GM21737 (cell line): ENCODE measurements at regions not wholly inside any gene's neighbourhood (a gene's known extent, or its start where the extent isn't known, plus 50 kb on each side); places are given as distances from the start of the nearest gene placed in this dataset.

Source experiments
- ATAC-seq: cut with Tn5 transposase; IDR thresholded peaks from one replicate; pipeline ENCODE4 v1.9.1; 2021; ENCODE audit warnings: mild to moderate bottlenecking, moderate library complexity; ENCODE audit not compliant: unreplicated experiment

DNA sequence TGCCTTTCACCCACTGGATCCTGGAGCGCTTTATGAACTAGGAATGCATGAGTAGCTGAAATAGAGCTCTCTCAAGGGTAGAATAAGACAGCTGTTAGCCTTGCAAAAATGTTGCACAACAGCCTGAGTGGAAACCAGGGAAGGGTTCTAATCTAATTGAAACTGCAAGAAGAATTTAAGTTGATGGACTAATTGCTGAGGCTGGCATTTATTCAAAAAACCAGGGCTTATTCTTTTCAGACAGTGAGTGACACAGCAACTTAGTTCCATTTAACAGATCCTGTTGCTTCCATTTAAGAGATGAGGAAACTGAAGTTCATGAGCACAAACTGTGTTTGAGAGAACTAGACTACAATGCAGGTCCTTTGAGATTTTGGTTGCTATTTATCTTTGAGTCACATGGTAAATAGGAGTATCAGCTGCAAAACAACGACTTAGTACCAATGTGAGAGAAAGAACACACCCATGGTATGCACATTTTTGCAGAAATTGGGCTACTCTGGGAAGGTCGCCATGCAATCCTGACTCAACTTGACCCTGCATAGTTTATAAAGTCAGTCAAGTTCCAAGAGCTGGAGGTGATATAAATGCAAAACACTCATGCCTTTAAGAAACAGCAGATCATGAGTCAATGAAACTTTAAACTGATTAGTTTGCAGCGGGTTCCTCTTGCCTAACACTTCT lies 76.4 kb upstream of the PARD3B start:
- no peak for ATAC-seq

DNA sequence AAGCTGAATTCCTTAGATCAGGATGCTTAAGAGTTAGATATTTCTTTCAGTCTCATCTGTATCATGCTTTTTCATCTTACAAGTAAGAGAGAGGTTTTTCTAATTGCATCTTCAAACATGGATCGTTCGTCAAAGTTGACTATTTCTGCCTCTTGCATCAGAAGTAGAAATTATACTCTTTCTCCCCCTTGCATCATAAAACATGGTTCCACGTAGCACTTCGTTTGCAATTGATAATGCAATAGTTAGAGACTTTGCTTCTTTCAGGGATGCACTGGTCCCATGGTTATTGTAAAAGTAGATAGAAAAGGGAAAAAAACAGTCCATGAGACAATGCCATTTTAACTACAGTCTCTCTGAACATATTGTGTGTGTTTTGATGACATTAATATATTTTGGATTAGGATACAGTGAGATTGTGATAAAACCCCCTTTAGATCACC lies 75.1 kb upstream of the PARD3B start:
- no peak for ATAC-seq

DNA sequence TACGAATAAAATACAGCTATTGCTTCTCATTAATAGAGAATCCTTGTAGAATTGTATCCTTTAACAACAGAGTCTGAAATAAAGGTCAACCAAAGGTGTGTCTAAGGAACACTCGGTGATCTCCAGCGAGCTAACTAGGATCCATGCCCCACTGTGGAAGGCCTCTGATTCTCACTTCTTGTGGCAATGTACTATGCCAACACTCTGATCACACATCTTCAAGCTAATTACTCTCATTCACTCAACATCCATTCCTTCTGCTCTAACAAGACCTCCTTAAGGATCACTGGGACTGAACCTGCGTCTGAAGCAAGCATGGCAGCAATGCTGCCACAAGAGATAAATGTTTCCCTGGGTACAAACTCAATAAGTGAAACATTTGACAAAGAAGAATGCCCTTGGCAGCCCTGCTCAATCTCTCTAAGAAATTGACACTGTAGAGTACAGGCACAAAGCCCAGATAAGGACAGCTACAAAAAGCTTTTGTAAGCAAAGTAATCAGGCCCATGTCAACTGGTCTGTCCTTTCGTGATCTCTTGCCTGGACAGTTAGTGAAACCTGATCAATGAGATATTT lies 74.6 kb upstream of the PARD3B start:
- ATAC-seq: no peak

DNA sequence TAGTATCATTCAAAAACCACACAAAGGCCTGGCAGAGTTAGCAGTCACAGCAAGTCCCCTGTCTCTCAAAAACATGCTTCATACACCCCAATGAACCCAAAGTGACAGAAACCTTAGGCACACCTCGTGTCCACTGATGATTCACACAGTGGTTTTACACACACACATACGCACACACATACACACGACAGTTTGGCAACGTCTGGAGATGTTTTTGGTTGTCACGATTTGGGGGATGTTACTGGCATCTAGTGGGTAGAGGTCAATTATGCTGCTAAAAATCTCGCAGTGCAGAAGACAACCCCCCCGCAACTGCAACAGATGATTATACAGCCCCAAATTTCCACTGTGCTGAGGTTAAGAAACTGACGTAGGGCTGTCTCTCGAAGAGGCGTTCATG lies 72.9 kb upstream of the PARD3B start:
- no peak for ATAC-seq

DNA sequence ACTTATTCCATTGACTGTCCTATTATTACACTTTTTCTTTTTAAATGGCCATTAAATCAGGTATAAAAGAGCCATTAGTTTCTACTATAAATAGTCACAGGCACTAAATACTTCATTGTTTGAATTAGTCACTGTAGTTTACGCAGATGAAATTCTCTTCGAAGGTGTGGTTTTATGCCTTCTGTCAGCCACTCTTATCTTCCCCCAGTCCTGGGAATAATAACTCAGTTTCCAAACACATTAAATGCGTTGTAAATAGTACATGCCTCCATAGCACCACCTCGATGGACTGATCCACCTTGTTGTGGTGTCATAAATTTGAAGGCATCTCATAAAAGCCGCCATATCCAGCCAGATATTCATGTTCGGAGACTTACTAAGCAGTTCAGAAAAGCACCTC lies 72.1 kb upstream of the PARD3B start:
- ATAC-seq: no peak

DNA sequence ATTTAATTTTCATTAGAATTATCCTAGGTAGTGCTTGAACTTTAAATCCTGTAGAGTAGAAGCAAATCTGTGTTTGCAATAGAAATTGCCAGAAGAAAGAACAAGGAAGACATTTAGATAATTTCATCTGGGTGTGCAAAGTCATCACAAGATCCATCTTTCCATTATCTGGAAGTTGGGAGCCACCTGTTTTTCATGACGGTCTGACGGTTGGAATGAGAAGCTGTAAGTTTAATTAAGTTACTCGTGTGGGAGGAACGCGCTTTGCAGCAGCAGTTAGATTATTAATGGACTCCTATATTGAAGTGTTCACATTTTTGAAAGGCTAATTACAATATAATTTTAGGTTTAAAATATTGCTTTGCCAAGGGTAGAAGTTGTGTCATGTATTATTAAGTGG lies 69.9 kb upstream of the PARD3B start:
- no peak for ATAC-seq

DNA sequence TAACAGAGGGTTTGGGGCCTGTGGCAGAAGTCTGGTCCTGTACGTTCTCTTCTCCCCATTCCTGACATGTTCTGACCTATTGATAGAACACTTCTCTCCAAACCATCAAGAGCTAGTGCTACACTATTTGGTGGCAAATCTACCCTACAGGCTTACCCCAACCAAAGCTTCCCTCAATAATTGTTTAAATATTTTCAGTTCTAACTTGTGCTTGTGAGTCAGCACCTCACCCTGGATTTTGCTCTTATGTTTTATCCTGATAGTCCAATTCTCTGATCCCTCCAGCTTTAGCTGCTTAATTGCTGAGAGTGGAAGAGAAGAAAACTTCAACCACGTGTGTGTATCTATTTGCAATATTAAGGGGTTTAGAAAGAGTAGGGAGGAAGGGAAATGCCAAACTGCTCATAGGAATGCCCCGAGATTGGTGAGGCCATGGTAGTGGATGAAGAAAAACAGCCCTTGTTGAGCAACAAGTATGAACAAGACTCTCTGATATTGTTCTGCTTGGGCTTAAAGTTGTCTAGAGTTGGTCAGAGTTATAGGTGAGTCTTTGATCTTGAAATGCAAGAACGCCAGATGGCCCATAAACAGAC lies 67.8 kb upstream of the PARD3B start:
- no peak for ATAC-seq

DNA sequence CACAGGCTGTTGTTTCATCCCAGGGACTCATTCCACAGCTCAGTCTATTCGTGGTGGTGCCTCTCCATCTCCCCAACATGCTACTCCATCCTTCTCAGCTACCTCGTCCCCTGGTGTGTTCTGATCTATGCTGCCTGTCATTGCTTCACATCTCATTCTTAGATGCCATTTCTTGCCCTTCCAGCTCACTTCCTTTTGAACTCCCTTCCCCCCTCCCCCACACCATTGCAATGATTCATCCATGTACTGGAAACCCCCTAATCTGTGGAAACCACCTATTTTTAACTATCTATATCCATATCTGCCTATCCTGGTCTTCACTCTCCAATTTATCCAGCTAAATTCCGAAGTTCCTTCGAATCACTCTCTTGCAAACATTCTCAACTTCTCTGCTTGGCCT lies 65.7 kb upstream of the PARD3B start:
- ATAC-seq: no peak

DNA sequence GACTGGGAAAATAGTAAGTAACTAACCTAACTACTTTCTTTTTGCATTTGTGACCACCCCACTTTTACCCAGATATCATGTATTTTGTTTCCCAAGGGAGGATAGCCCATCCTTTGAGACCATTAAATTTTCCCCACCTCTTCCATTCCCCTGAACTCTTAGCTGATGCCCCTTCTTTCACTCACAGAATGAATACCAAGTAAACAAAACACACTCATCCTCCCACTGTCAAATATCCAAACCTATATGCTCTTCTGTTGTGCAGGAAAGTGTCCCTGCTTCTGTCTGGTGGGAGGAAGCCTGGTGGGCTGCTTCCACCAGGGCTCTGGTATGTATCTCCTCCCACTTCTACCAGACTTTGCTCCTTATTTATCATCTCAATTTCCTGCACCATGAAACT lies 64.6 kb upstream of the PARD3B start:
- no peak for ATAC-seq

DNA sequence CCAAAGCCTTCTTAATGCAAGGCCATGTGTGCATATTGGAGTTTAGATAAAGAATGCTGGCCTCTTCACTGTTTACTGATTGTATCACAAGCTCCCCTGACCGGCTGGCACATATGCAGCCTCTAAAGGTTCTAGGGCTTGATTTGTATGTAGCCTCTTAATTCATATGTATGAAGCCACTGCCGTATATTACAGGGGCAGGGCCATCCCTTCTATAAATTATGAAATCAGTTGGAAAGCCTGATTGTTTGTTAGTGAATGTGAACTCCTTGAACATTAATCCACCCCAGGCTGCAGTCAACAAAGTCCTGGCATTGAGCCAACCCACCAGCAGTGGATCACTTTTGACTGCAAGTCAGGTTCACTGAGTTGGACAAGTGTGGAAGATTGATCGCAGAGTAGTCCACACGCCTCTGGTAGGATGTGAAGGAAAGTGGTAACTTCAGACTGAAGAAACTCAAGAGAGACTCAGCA lies 61.6 kb upstream of the PARD3B start:
- no peak for ATAC-seq

DNA sequence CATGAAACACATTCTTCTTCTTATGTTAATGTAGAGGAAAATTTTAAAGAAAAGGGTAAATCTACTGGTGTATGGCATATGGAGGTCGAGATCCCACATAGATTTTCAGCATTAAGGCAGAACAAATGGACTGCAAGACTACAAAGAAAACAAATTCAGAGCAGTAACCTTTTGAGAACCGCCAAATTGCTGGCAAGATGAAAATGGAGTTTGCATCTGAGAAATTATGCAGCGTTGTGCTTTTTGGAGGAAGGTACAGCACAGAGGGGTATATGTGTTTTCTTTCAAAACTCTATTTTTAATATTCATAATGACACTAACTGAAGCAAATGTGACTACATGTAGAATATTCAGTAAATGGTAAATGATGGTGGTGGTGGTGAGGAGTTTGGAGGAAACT lies 59.0 kb upstream of the PARD3B start:
- ATAC-seq: no peak

DNA sequence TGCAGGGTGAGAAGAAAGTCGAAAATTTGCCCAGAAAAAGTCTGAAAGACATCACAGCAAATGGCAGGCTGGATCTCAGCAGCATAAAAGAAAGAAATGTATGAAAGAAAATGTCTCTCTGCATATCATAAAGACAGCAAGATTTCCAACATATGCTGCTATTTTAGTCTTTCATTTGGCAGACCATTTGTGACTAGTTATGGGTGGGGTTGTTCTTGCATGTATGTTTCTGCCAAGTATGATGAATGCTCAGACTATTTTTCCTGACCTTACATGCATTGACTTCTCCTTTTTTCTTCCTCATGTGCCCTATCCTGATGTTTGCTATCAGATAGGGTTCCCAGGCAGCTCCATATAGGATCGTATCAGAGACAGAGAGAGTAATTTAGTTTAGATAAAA lies 58.5 kb upstream of the PARD3B start:
- ATAC-seq: no peak

DNA sequence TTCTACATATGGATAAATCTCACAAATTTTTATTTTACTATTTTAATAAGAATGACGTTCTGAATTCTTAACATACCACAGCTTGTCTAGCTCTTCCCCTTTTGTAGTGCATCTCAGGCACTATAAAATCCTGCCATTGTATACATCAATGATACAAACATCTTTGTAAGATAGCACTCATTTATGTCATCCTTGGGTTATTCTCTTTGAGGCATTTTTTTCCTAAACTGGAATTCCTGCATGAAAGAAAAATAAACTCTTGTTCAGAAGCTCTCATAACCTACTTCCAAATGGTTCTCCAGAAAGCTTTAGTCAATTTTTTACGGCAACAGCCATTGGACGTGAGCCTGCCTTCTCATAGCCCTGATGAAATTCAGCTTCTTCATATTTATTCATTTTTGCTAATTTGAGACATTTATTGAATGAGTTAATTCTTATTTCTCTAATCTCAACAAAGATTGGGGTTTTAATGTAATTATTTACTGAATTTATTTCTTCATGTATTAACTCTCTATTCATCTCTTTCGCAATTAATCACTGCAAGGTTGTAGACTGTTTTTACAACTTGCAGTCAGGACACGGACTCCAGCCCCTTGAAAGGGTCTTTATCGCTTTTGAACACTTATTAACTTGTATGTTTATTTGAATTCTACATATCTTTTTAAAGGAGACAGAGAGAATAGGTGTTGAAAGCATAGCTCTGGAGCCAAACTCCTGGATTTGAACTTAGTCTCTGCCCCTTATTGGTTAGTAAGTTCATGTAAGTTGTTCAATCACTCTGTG lies 57.6 kb upstream of the PARD3B start:
- no peak for ATAC-seq

DNA sequence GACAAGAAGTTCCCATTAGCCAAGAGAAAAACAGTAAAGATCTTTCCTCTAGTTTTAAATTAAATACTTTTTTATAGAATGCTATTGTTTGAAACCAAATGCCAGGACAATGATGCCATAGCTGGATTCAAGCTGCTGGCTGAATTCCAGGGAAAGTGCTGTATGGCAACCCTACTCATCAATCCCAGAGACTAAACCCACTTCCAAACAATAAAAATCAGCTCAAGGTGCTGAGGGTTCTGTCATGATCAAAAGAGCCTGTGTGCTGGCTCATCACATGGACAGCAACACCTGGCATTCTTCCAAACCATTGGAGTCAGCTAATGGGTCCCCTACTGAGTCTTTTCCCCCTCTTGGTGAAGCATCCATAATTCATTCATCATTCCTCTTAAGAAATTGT lies 53.7 kb upstream of the PARD3B start:
- ATAC-seq: no peak

DNA sequence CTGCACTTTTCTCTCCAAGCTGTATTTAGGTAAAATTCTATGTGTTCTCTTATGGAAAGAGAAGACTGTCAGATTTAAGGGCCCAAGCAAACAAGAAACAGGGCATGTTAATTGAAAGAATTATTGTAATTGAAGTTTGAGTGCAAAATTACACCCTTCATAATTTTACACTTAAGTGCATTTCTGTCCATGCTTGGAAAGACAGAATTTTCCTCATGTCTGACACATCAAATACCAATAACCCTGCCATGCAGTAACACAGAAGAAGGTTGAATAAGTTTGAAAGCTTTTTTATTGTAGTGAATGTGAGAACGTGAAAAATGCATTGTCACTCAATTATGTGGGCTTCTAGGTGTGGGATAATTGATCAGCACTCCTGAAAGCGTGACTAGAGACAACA lies 52.9 kb upstream of the PARD3B start:
- no peak for ATAC-seq

DNA sequence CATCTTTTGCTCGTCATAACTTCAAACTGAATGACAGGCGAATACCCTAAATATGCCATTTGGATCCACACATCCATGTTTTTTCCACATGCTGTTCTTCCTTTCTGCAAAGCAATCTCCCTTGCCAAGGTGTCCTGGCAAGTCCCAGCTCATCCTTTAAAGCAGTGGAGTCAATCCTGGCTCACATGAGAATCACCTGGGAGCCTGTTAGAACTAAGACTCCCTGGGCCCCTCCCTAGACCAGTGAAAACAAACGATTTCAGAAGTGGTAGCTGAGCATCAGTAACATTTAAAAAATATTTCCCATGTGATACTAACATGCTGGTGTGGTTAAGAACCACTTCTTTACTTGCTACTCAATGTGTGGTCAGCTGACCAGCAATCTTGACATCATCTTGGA lies 50.6 kb upstream of the PARD3B start:
- ATAC-seq: no peak

DNA sequence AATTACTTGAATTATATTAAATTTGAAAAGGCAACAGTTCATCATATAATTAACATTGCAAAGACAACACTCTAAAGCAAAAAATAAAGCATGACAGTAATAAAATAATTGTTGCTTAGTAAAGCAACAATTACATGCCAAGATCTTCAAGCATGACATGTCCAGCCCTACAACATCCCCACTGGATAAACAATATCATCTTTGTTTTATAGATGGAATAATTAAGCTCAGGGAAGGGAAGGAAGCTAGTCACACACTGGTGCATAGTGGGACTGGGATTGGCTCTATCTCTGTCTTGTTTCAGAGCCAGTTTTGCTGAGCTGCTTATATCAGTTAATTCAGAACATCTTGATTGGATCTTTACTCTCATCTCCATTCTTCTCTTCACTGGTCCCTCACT lies 49.9 kb upstream of the PARD3B start:
- no peak for ATAC-seq
